PC-3 (cell line): ENCODE measurements at regions not wholly inside any gene's neighbourhood (a gene's known extent, or its start where the extent isn't known, plus 50 kb on each side); places are given as distances from the start of the nearest gene placed in this dataset.

Source experiments
- EZH2 ChIP-seq: fragments of 300-600 bp; sonication (generic); IDR thresholded peaks from one replicate; pipeline ENCODE4 v1.6.1; 2017; ENCODE audit warnings: antibody characterized with exemption, mild to moderate bottlenecking, low read length; ENCODE audit not compliant: unreplicated experiment
- EZH2phosphoT487 ChIP-seq: fragments of 300-600 bp; sonication (generic); IDR thresholded peaks from 2 replicates; pipeline ENCODE4 v1.6.1; 2018; ENCODE audit warnings: mild to moderate bottlenecking, antibody characterized with exemption, low read length, borderline replicate concordance
- TF ChIP-seq, protein P1 (sequence below): fragments of 300-600 bp; sonication (generic); conservative IDR thresholded peaks from 2 replicates; pipeline ENCODE4 v1.5.1; 2017; ENCODE audit warnings: antibody characterized with exemption, low read depth, mild to moderate bottlenecking, low read length

DNA sequence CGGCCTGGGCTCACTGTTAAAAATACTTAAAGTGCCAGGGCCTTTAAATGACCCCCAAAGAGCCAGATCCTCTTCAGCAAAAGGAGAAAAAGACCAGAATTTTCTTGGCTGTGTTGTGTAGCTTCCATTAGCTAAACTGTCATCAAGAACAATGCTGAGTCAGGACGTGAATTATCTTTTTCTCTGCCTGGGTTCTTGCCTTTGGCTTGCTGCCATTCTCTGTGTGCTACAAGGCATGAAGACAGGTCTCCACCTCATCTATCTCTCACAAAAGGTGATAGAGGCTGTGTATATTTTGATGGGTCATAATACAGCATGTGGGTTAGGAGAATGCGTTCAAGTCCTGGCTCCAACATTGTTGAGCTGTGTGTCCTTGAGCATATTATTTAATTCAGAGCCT lies 52.4 kb upstream of the SELENOK start:
- no peak for TF ChIP-seq EZH2phosphoT487
- TF ChIP-seq, protein P1, sequence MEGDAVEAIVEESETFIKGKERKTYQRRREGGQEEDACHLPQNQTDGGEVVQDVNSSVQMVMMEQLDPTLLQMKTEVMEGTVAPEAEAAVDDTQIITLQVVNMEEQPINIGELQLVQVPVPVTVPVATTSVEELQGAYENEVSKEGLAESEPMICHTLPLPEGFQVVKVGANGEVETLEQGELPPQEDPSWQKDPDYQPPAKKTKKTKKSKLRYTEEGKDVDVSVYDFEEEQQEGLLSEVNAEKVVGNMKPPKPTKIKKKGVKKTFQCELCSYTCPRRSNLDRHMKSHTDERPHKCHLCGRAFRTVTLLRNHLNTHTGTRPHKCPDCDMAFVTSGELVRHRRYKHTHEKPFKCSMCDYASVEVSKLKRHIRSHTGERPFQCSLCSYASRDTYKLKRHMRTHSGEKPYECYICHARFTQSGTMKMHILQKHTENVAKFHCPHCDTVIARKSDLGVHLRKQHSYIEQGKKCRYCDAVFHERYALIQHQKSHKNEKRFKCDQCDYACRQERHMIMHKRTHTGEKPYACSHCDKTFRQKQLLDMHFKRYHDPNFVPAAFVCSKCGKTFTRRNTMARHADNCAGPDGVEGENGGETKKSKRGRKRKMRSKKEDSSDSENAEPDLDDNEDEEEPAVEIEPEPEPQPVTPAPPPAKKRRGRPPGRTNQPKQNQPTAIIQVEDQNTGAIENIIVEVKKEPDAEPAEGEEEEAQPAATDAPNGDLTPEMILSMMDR, result no peak
- no peak for TF ChIP-seq EZH2
